DND-41 (cell line): ENCODE measurements at regions not wholly inside any gene's neighbourhood (a gene's known extent, or its start where the extent isn't known, plus 50 kb on each side); places are given as distances from the start of the nearest gene placed in this dataset.

Experiments used
- CTCF ChIP-seq: IDR thresholded peaks from 2 replicates; pipeline ENCODE4 v1.5.1; 2012; ENCODE audit warnings: borderline replicate concordance, low read length, moderate library complexity, mild to moderate bottlenecking; ENCODE audit not compliant: poor library complexity, severe bottlenecking; ENCODE audit errors: extremely low read depth
- EZH2 ChIP-seq: IDR thresholded peaks from 3 replicates; pipeline ENCODE4 v1.6.1; 2012; ENCODE audit warnings: borderline replicate concordance, low read depth, mild to moderate bottlenecking, moderate library complexity, low read length, inconsistent platforms; ENCODE audit not compliant: severe bottlenecking

DNA sequence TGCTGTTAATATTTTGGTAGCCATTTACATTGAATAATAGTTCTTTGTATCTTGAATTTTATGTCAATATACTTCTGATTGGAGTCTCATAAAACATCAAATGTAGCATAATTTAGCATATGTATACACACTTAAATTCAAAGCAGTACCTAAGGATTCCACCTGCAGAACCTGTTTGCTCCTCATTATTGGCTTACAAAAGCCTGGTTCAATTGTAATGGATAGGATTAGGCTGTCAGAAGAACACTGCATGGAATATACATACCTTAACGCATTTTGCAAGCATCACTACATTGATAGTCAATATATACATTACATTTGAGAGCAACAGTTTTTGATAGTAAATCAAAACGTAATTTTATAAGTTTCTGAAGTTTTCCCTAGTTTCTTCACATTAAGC, 711.3 kb upstream of the COX7C start:
- TF ChIP-seq CTCF (no peak), EZH2 (no peak)
